GM20000 (cell line): ENCODE measurements at regions not wholly inside any gene's neighbourhood (a gene's known extent, or its start where the extent isn't known, plus 50 kb on each side); places are given as distances from the start of the nearest gene placed in this dataset.

Experiments used
- DNase-seq: peaks from one replicate; pipeline ENCODE4 v3.0.0; 2012; ENCODE audit warnings: low spot score
- TF ChIP-seq, protein P1 (sequence below): IDR thresholded peaks from 2 replicates; pipeline ENCODE4 v1.5.1; 2012; ENCODE audit warnings: mild to moderate bottlenecking, control low read depth; ENCODE audit errors: extremely low read depth, missing control alignments

DNA sequence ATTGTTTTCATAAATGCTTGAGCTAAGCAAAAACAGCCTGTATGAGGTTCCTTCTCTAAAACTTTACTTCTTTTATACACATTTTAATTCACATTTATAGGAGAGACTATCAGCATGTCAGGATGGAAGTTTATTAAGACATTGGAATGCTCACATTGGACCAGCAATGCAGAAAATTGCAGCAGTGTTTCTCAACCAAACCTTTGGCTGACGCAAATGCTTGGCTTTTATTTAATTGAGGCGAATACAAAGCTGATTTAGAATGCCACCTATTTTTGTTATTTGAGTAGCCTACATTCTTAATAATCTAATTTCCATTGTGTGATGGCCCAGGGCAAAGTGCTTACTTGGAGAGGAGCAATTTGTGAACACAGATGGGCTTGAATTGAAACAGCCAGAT lies 283.2 kb downstream of the ARL4A start:
- DNase-seq = no peak
- TF ChIP-seq, protein P1, sequence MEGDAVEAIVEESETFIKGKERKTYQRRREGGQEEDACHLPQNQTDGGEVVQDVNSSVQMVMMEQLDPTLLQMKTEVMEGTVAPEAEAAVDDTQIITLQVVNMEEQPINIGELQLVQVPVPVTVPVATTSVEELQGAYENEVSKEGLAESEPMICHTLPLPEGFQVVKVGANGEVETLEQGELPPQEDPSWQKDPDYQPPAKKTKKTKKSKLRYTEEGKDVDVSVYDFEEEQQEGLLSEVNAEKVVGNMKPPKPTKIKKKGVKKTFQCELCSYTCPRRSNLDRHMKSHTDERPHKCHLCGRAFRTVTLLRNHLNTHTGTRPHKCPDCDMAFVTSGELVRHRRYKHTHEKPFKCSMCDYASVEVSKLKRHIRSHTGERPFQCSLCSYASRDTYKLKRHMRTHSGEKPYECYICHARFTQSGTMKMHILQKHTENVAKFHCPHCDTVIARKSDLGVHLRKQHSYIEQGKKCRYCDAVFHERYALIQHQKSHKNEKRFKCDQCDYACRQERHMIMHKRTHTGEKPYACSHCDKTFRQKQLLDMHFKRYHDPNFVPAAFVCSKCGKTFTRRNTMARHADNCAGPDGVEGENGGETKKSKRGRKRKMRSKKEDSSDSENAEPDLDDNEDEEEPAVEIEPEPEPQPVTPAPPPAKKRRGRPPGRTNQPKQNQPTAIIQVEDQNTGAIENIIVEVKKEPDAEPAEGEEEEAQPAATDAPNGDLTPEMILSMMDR = no peak

DNA sequence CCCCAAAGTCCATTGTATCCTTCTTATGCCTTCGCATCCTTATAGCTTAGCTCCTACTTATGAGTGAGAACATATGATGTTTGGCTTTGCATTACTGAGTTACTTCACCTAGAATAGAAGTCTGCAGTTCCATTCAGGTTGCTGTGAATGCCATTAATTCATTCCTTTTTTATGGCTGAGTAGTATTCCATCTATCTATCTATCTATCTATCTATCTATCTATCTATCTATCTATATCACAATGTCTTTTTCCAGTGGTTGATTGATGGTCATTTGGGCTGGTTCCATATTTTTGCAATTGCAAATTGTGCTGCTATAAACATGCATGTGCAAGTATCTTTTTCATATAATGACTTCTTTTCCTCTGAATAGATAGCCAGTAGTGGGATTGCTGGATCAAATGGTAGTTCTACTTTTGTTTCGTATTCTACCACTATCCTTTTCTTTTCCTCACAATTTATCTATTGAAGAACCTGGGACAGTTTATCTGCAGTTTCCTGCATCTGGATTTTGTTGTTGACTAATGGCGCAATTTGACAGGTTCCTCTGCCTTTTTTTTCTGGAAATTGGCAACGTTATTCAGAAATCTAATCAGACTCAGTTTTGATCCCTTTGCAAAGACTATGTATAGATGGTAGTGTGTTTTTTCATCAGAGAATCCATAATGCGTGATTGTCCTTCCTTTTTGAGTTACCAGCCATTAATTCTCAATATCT lies 287.2 kb downstream of the ARL4A start:
- DNase-seq = no peak
- TF ChIP-seq, protein P1 = no peak

DNA sequence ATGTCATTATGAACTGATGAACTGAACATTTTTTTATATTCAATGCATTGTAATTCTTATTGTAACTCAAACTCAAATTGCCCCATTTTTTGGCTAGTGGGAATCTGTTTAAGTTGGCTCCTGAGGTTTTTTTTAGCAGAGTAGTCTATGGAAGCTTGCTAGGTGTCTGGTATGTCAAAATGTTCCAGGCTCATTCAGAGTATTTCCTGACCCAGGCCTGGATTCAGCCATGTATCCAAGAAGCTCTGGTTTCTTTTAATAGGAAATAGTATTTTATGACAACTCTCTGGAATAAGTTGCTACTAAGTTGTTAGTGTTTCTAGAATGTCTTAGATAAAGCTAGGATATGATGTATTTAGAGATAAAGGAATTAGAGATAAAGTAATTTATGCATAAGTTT lies 288.0 kb downstream of the ARL4A start:
- TF ChIP-seq, protein P1 = no peak
- DNase-seq = no peak

DNA sequence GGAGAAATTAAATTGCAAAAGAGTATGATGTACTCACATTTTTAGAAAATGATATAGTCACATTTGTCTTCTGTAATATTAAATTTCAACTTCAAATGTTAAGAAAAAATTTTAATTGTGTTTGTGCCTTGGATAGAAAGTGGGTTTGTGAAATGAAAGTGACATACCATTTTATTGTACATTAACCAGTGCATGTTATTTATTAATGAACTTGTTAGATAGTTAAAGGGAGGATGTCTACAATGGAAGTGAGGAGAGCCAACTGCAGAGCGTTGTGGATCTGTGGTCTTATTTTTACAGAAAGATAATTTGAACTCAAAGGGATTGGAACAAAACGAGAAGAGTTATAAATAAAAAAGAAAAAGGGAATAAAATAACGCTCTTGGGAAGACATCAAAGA lies 291.7 kb downstream of the ARL4A start:
- DNase-seq = no peak
- TF ChIP-seq, protein P1 = no peak

DNA sequence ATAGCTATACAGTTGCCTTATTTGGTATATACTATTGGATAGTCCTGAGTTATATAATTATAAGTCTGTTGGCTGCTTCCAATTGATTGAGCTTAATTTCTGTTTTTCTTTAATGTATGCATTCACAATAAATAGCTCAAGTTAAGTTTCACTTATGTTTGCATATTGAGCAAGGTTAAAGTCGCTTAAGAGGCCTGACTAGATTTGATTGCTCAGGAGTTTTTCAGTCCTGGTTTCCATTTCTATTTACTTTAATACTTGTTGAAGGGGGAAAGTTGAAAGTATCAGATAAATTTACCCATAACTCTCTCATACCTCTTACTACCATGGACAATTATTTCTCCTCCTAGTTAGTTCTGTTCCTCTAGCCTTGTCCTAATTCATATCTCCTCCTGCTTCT lies 294.7 kb downstream of the ARL4A start:
- DNase-seq = no peak
- TF ChIP-seq, protein P1 = no peak

DNA sequence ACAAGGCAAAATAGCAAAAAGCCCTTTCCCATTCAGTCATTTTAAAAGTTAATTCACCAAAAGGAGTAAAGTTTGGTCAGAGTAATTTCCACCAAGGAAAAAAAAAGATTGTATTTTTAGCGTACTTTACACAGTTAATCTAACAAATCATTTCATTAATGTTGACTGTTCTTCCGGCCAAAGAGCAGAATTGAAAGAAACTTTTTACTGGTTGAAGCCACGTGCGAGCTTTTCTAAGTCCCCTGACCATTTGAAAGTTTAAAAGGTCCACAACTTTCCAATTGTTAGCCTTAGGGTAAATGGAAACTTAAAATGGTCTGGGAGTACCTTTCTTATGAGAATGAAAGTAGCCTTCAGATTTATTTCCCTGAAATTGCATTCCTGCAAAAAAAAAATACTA lies 296.7 kb downstream of the ARL4A start:
- no peak for DNase-seq
- TF ChIP-seq, protein P1 = no peak

DNA sequence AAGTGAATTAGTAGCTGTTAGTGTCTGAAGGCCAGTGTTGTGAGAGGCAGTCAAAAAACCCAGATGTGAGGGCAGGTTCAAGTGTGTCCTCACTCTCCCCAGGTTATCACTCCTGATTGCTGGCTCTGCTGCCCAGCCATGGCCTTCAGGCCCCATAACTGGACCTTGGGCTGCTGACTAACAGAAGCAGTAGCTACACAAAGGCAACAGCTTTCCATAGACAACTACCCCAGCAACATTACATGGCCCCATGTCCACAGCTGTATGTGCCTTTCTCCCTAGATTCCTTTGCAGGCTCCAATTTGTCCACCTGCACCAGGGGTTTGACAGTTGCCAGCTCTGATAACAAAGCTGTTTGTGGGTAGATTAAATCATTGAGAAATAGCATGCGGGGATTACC lies 297.8 kb downstream of the ARL4A start:
- TF ChIP-seq, protein P1 = no peak
- DNase-seq = no peak
